Gastroesophageal sphincter (tissue), 4 donors: ENCODE measurements at regions not wholly inside any gene's neighbourhood (a gene's known extent, or its start where the extent isn't known, plus 50 kb on each side); places are given as distances from the start of the nearest gene placed in this dataset.

Experiments used
- ATAC-seq: fragments of 150-250 bp; one replicate; pipeline ENCODE4 v1.9.1; 2016; ENCODE audit warnings: mild to moderate bottlenecking, moderate library complexity
- H3K27ac ChIP-seq, 4 donors: fragments of 200-600 bp; sonication (generic) in 3 of 4; 1 replicate in 3 of 4; 2 replicates in 1 of 4; pipeline ENCODE4 v1.5.1; 2016 to 2019
- H3K27me3 ChIP-seq: fragments of 200-600 bp; sonication (generic); one replicate; pipeline ENCODE4 v1.5.1; 2019
- H3K36me3 ChIP-seq, 2 donors: fragments of 200-600 bp; sonication (generic); one replicate each; pipeline ENCODE4 v1.5.1; 2019; ENCODE audit warnings: control low read depth in 1 of 2
- H3K4me1 ChIP-seq, 3 donors: fragments of 200-600 bp; sonication (generic); 1 replicate in 2 of 3; 2 replicates in 1 of 3; pipeline ENCODE4 v1.5.1; 2016 to 2019; ENCODE audit warnings: control low read depth in 2 of 3
- H3K4me3 ChIP-seq, 2 donors: fragments of 200-600 bp; sonication (generic); one replicate each; pipeline ENCODE4 v1.5.1; 2019; ENCODE audit warnings: mild to moderate bottlenecking in 1 of 2, moderate library complexity in 1 of 2
- H3K9me3 ChIP-seq, 3 donors: fragments of 200-600 bp; sonication (generic); one replicate each; pipeline ENCODE4 v1.5.1; 2017 to 2019; ENCODE audit warnings: control low read depth in 2 of 3
- CTCF ChIP-seq, 4 experiments: fragments of 200-600 bp in 2 of 4; fragments of 450-650 bp in 2 of 4; sonication (generic) in 1 of 4; IDR thresholded peaks; one replicate each; pipeline ENCODE4 v1.5.1; 2017 to 2019; ENCODE audit warnings: antibody characterized with exemption in 4 of 4, mild to moderate bottlenecking in 2 of 4, moderate library complexity in 2 of 4
- EP300 ChIP-seq: sonication (generic); formaldehyde crosslinking; IDR thresholded peaks from one replicate; pipeline ENCODE4 v1.6.1; 2017; ENCODE audit warnings: antibody characterized with exemption, mild to moderate bottlenecking
- POLR2A ChIP-seq, 2 donors: fragments of 450-650 bp; IDR thresholded peaks; one replicate each; pipeline ENCODE4 v1.6.1; 2017; ENCODE audit warnings: antibody characterized with exemption in 2 of 2, mild to moderate bottlenecking in 2 of 2, moderate library complexity in 1 of 2
- POLR2AphosphoS5 ChIP-seq: sonication (generic); formaldehyde crosslinking; IDR thresholded peaks from one replicate; pipeline ENCODE4 v1.6.1; 2017; ENCODE audit warnings: antibody characterized with exemption
- WGBS, 2 donors: methylation state at CpG; one replicate each; pipeline ENCODE4 v1.1.5; 2018; ENCODE audit warnings: low coverage in 1 of 2; 5-methylcytosine and 5-hydroxymethylcytosine counted together

- no peak overlapping the region for H3K4me3 ChIP-seq
- WGBS, 2 donors = 20 to 22% methylated on average over 3 to 7 of the region's 8 CpGs
- peaks cover 0 to 5% (median 3%) of the 10 kb centered on the region in 3 donors for H3K4me1 ChIP-seq
- peaks cover 15% of the 10 kb centered on the region for H3K27me3 ChIP-seq
- ATAC-seq = peak; percentile 77
- TF ChIP-seq EP300 = no peak
- peak; percentile 46 to 74 (median 69) for TF ChIP-seq CTCF (IDR thresholded peaks at IDR 0.05)
- H3K9me3 ChIP-seq = no peaks in the 10 kb centered on the region
- no peaks in the 10 kb centered on the region for H3K36me3 ChIP-seq
- H3K27ac ChIP-seq = peak overlapping the region in 1 of 4 donors; percentile 31
Observed at GRCh38 chr4:12852338-12853307, 631.5 kb downstream of the RAB28 start.

GRCh38 chr4:12846368-12846767 is 637.8 kb downstream of the RAB28 start:
- Histone ChIP-seq H3K27ac (no peak overlapping the region), H3K4me3 (no peak overlapping the region), H3K4me1 (no peaks in the 10 kb centered on the region), H3K9me3 (no peaks in the 10 kb centered on the region), H3K36me3 (no peaks in the 10 kb centered on the region), H3K27me3 (peaks cover 43% of the 10 kb centered on the region)
- no peak for ATAC-seq
- WGBS, 2 donors = 41 to 46% methylated on average over 3 to 4 of the region's 4 CpGs
- TF ChIP-seq POLR2AphosphoS5 (no peak), EP300 (no peak), CTCF (IDR thresholded peaks at IDR 0.05) (no peak), POLR2A (IDR thresholded peaks at IDR 0.05) (no peak)

DNA sequence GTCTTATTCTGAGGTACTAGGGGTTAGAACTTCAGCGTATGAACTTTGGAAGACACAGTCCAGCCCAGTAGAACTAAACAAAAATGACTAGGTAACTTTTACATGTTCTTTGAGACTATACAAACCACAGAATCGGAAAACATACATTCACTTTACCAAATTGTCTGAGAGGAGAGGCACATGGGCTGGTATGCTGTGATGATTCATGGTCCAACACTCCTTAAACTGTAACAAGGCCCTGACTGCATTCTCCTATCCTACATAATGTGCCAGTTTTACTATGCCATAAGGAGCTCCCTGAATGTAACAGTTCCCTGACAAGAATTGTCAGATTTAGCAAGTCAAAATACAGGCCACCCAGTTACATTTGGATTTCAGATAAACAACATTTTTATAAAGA is 640.0 kb downstream of the RAB28 start:
- H3K36me3 ChIP-seq = no peaks in the 10 kb centered on the region
- no peaks in the 10 kb centered on the region for H3K9me3 ChIP-seq
- H3K27ac ChIP-seq = no peak overlapping the region
- TF ChIP-seq POLR2AphosphoS5 = no peak
- no peak for TF ChIP-seq EP300
- TF ChIP-seq CTCF (IDR thresholded peaks at IDR 0.05) = no peak
- TF ChIP-seq POLR2A (IDR thresholded peaks at IDR 0.05) = no peak
- 80 to 89% methylated on average over 2 of the region's 2 CpGs for WGBS, 2 donors
- H3K4me3 ChIP-seq = no peak overlapping the region
- H3K27me3 ChIP-seq = peaks cover 41% of the 10 kb centered on the region
- no peaks in the 10 kb centered on the region for H3K4me1 ChIP-seq
- ATAC-seq = no peak

DNA sequence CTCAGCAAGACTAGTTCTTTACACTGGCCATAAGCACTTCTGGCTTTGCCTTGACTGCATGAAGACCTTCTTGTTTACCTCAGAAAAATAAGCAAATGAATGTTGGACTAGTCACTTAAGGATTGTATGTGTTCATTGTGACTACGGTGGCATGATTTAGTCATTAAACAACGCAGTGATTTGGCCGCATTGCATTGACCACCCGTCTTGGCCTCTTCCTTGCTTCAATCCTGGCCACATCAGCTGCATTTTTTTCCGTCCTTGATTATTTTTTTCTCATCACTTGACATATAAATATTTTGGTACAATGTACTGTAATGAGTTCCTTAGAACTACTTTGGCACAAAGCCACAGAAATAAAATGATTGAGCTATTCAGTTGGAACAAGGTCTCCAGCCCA is 656.2 kb downstream of the RAB28 start:
- no peak overlapping the region for H3K27ac ChIP-seq
- no peaks in the 10 kb centered on the region for H3K4me1 ChIP-seq
- no peaks in the 10 kb centered on the region for H3K9me3 ChIP-seq
- no peak for TF ChIP-seq POLR2AphosphoS5
- no peak for TF ChIP-seq POLR2A (IDR thresholded peaks at IDR 0.05)
- no peak for TF ChIP-seq CTCF (IDR thresholded peaks at IDR 0.05)
- no peak for TF ChIP-seq EP300
- no peaks in the 10 kb centered on the region for H3K27me3 ChIP-seq
- no peak overlapping the region for H3K4me3 ChIP-seq
- ATAC-seq = no peak
- H3K36me3 ChIP-seq = no peaks in the 10 kb centered on the region
- 60 to 68% methylated on average over 5 of the region's 5 CpGs for WGBS, 2 donors

GRCh38 chr4:12791536-12791935 is 692.6 kb downstream of the RAB28 start:
- H3K27ac ChIP-seq = no peak overlapping the region
- TF ChIP-seq EP300 (no peak), POLR2A (IDR thresholded peaks at IDR 0.05) (no peak), CTCF (IDR thresholded peaks at IDR 0.05) (no peak), POLR2AphosphoS5 (no peak)
- H3K27me3 ChIP-seq = no peaks in the 10 kb centered on the region
- no peak for ATAC-seq
- no peaks in the 10 kb centered on the region for H3K36me3 ChIP-seq
- H3K4me3 ChIP-seq = no peak overlapping the region
- no peaks in the 10 kb centered on the region for H3K4me1 ChIP-seq
- WGBS, 2 donors = 0 to 27% methylated on average over 2 to 4 of the region's 4 CpGs
- peaks cover 0 to 26% (median 0%) of the 10 kb centered on the region in 3 donors for H3K9me3 ChIP-seq
